DOHH2 (cell line): ENCODE measurements at regions not wholly inside any gene's neighbourhood (a gene's known extent, or its start where the extent isn't known, plus 50 kb on each side); places are given as distances from the start of the nearest gene placed in this dataset.

Source experiments
- EZH2phosphoT487 ChIP-seq: fragments of 200-600 bp; sonication (generic); IDR thresholded peaks from 2 replicates; pipeline ENCODE4 v1.6.1; 2017; ENCODE audit warnings: borderline replicate concordance, mild to moderate bottlenecking, antibody characterized with exemption, low read length, moderate library complexity, mixed read lengths
- TF ChIP-seq, protein P1 (sequence below): fragments of 200-600 bp; sonication (generic); IDR thresholded peaks from one replicate; pipeline ENCODE4 v1.5.1; 2014; ENCODE audit warnings: antibody characterized with exemption, mild to moderate bottlenecking, low read depth, low read length; ENCODE audit not compliant: poor library complexity, severe bottlenecking

DNA sequence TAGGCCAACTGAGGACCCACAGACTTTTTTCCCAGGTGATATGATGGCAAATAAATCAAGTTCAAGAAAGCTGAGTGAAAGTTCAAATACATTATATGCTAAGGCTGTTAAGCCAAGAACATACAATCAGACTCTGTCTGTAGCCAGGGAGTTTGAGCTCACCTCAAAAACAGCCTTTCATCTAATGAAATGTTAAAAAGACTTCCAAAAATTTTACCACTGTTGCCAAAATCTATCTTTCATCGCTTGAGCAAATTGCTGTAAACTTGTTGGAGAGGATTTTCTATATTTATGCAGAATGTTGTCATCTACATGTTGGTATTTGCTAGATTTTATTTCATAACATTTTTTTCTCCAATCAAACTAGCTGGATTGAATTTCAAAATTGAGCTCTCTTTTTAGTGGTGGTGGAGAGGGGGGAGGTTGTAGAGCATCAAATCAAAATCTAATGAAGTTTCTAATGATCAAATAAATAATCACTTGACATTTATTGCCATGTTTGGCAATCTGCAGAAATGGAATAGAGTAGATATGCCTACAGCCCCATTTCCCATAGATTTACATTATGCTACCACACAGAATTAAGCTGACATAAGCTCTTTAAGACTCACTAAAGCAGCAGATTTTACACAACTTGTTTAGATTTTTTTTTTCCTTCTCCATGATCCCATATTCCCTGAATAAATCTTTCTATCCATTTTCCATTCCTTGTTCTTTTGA, 828.9 kb upstream of the ZNF608 start:
- TF ChIP-seq EZH2phosphoT487: no peak
- TF ChIP-seq, protein P1, sequence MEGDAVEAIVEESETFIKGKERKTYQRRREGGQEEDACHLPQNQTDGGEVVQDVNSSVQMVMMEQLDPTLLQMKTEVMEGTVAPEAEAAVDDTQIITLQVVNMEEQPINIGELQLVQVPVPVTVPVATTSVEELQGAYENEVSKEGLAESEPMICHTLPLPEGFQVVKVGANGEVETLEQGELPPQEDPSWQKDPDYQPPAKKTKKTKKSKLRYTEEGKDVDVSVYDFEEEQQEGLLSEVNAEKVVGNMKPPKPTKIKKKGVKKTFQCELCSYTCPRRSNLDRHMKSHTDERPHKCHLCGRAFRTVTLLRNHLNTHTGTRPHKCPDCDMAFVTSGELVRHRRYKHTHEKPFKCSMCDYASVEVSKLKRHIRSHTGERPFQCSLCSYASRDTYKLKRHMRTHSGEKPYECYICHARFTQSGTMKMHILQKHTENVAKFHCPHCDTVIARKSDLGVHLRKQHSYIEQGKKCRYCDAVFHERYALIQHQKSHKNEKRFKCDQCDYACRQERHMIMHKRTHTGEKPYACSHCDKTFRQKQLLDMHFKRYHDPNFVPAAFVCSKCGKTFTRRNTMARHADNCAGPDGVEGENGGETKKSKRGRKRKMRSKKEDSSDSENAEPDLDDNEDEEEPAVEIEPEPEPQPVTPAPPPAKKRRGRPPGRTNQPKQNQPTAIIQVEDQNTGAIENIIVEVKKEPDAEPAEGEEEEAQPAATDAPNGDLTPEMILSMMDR: no peak
